OCI-LY7 (cell line): ENCODE measurements at regions not wholly inside any gene's neighbourhood (a gene's known extent, or its start where the extent isn't known, plus 50 kb on each side); places are given as distances from the start of the nearest gene placed in this dataset.

Source experiments
- CTCF ChIP-seq: fragments of 200-600 bp; sonication (generic); conservative IDR thresholded peaks from 2 replicates; pipeline ENCODE4 v1.5.1; 2014; ENCODE audit warnings: mild to moderate bottlenecking, antibody characterized with exemption, low read length, moderate library complexity, mixed read lengths
- EZH2phosphoT487 ChIP-seq: fragments of 200-600 bp; sonication (generic); IDR thresholded peaks from 2 replicates; pipeline ENCODE4 v1.6.1; 2018; ENCODE audit warnings: low read depth, borderline replicate concordance, mild to moderate bottlenecking, mixed run types, antibody characterized with exemption, low read length, moderate library complexity, mixed read lengths

DNA sequence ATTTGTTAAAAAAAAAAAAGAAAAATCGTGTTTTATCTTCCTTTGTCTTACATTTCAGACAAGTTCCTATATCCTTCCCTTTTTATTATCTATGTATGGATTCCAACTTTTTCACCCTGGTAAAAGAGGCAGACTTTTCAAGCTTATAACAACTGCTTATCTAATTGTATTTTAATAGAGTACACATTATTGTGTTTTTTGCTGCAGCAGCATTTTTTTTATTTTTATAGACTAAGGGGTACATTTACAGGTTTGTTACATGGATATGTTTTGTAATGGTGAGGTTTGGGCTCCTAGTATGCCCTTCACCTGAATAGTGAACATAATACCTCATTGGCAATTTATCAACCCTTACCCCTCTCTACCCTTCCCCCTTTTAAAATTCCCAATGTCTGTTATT lies 195.0 kb upstream of the RGMB start:
- TF ChIP-seq CTCF, result no peak
- no peak for TF ChIP-seq EZH2phosphoT487
